ENCODE measurements at regions not wholly inside any gene's neighbourhood (a gene's known extent, or its start where the extent isn't known, plus 50 kb on each side); places are given as distances from the start of the nearest gene placed in this dataset.

DNA sequence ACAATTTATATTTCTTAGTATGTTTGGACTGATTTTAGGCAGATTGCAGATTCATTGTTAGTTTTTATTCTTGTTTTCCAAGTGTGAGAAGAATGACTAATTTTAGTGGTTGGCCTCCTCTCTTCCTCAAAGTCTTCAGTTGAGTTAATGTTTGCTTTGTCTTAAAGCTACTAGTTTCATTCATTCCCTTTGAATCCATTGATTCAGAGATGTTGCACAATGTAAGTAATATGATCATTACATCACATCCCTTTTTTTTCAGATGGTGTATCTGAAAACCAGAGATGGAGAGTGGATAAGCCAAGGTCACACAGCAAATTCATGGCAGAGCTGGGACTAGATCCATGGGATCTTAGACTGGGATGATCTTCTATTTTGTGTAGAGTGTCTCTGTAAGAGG lies 577.5 kb downstream of the BCL11B start:
- DNase-seq (ENCODE audit: low spot score) (no peak), ATAC-seq (ENCODE audit: low FRiP score) (no peak)
- TF ChIP-seq, protein P1, sequence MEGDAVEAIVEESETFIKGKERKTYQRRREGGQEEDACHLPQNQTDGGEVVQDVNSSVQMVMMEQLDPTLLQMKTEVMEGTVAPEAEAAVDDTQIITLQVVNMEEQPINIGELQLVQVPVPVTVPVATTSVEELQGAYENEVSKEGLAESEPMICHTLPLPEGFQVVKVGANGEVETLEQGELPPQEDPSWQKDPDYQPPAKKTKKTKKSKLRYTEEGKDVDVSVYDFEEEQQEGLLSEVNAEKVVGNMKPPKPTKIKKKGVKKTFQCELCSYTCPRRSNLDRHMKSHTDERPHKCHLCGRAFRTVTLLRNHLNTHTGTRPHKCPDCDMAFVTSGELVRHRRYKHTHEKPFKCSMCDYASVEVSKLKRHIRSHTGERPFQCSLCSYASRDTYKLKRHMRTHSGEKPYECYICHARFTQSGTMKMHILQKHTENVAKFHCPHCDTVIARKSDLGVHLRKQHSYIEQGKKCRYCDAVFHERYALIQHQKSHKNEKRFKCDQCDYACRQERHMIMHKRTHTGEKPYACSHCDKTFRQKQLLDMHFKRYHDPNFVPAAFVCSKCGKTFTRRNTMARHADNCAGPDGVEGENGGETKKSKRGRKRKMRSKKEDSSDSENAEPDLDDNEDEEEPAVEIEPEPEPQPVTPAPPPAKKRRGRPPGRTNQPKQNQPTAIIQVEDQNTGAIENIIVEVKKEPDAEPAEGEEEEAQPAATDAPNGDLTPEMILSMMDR (IDR thresholded peaks at IDR 0.05): no peak

DNA sequence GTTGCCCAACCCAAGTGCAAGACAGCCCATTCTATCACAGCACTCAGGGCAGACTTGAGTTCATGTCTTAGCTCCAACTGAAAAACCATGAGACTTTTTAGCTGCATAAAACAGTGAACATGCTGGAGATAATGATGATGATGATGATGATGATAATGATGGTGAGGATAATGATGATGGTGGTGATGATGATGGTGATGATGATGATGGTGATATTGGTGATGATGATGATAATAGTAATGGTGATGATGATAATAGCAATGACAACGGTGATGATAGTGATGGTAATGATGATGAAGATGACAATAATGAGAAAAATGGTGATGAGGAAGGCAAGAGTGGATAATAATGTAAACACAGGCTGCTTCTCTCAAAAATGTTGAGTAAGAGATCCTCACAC lies 576.2 kb downstream of the BCL11B start:
- ATAC-seq (ENCODE audit: low FRiP score) (no peak), DNase-seq (ENCODE audit: low spot score) (no peak)
- TF ChIP-seq, protein P1 (IDR thresholded peaks at IDR 0.05): no peak

DNA sequence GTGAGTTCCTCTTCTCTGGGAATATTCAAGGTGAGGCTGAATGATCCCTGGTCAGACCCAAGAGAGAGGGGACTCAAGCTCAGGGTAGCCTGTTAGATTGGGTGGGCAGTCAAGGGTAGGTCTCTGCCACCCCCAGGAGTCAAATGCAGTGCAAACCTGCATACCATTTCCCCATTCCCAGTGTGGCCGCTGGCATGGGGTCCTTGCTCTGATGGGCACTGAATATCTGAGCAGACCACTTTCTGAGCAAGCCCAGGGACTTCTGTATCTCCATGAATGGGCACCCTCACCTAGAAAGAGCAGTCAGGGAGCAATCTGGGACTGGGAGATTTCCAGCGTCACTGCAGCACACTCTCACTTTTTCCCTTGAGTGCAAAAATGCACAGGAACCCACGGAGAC lies 573.7 kb downstream of the BCL11B start:
- TF ChIP-seq, protein P1 (IDR thresholded peaks at IDR 0.05): no peak
- ATAC-seq (ENCODE audit: low FRiP score) (no peak), DNase-seq (ENCODE audit: low spot score) (no peak)

DNA sequence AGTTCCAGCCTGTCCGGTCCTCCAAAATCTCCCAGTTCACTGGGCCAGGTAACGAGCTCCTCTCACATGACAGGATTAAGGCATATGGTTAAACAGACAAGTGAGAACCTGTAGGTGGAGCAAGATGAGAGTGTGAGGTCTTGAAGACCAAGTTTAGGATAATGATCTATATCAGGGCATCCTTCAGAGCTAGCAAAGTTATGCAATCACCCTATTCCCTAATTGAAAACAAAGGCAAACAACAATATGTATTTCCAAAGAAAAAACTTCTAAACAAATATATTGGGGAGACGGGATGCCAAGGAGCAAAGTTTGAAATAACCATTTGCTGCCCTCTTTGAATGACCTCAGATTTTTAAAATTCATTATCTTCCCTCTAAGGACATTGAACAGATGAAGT lies 571.2 kb downstream of the BCL11B start:
- TF ChIP-seq, protein P1 (IDR thresholded peaks at IDR 0.05): no peak

GRCh38 chr14:98701377-98701776 lies 570.6 kb downstream of the BCL11B start:
- ATAC-seq (ENCODE audit: low FRiP score) (no peak), DNase-seq (ENCODE audit: low spot score) (no peak)
- TF ChIP-seq, protein P1 (IDR thresholded peaks at IDR 0.05): no peak

More for the DNA sequence above, 571.2 kb downstream of the BCL11B start:
- DNase-seq (ENCODE audit: low spot score): no peak
- ATAC-seq (ENCODE audit: low FRiP score): no peak

- ATAC-seq (ENCODE audit: low FRiP score) (no peak), DNase-seq (ENCODE audit: low spot score) (no peak)
- TF ChIP-seq, protein P1 (IDR thresholded peaks at IDR 0.05): no peak
Measured at GRCh38 chr14:98704441-98704840, 567.6 kb downstream of the BCL11B start.

DNA sequence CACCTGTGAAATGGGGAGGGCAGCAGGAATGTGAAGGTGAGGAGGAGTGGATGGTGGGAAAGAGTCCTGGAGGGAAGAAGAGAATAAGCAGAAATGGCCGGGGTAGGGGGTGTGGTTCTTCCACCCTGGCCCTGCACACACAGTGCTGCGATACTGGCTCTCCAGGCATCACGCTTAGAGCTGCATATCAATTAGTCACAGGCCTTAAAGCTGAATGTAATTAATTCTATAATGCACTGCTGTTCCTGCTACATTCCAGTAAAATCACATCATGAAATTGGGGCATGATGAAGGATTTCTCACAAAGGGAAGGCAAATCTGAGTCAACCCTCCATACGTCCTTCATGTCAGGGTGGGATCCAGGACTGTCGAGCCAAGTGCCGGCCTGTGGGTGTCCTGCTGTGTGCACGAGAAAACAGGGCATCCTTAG lies 566.1 kb downstream of the BCL11B start:
- TF ChIP-seq, protein P1 (IDR thresholded peaks at IDR 0.05): no peak
- ATAC-seq (ENCODE audit: low FRiP score): no peak
- no peak for DNase-seq (ENCODE audit: low spot score)

Data from omental fat pad (tissue), 3 donors.